Testis (tissue), 2 donors: ENCODE measurements at regions not wholly inside any gene's neighbourhood (a gene's known extent, or its start where the extent isn't known, plus 50 kb on each side); places are given as distances from the start of the nearest gene placed in this dataset.

Source experiments
- DNase-seq: peaks from one replicate; pipeline ENCODE4 v3.0.0-alpha.2; 2019
- H3K27ac ChIP-seq, 2 donors: fragments of 200-600 bp; sonication (generic); one replicate each; pipeline ENCODE4 v1.5.1; 2019
- H3K27me3 ChIP-seq: fragments of 200-600 bp; sonication (generic); one replicate; pipeline ENCODE4 v1.5.1; 2019
- H3K36me3 ChIP-seq: fragments of 200-600 bp; sonication (generic); one replicate; pipeline ENCODE4 v1.5.1; 2017; ENCODE audit warnings: low read depth; ENCODE audit errors: missing control alignments
- H3K4me1 ChIP-seq: fragments of 200-600 bp; sonication (generic); one replicate; pipeline ENCODE4 v1.5.1; 2019
- H3K4me3 ChIP-seq, 2 donors: fragments of 200-600 bp; sonication (generic); one replicate each; pipeline ENCODE4 v1.5.1; 2017 to 2019
- H3K9me3 ChIP-seq: fragments of 200-600 bp; sonication (generic); one replicate; pipeline ENCODE4 v1.5.1; 2017
- POLR2A ChIP-seq: fragments of 450-650 bp; IDR thresholded peaks from one replicate; pipeline ENCODE4 v1.6.1; 2017; ENCODE audit warnings: antibody characterized with exemption, mild to moderate bottlenecking, moderate library complexity
- WGBS, 2 donors: methylation state at CpG; one replicate each; pipeline ENCODE4 v1.1.5; 2018; 5-methylcytosine and 5-hydroxymethylcytosine counted together
- intact Hi-C: fragments of 100-400 bp; cut with DNase I; formaldehyde crosslinking; loops from one replicate; pipeline ENCODE4 v1.15.1; 2023; ENCODE audit warnings: low total_unique reads
- TF ChIP-seq, protein P1 (sequence below), 3 experiments: fragments of 450-650 bp in 2 of 3; fragments of 200-600 bp in 1 of 3; sonication (generic) in 1 of 3; IDR thresholded peaks; one replicate each; pipeline ENCODE4 v1.5.1; 2016 to 2019; ENCODE audit warnings: antibody characterized with exemption in 3 of 3, mild to moderate bottlenecking in 2 of 3, moderate library complexity in 1 of 3

GRCh38 chr2:187250137-187250536 is 197.9 kb downstream of the CALCRL start:
- Histone ChIP-seq H3K27me3 (no peaks in the 10 kb centered on the region), H3K9me3 (no peaks in the 10 kb centered on the region), H3K4me1 (no peaks in the 10 kb centered on the region), H3K4me3 (no peak overlapping the region), H3K36me3 (no peaks in the 10 kb centered on the region), H3K27ac (no peak overlapping the region)
- intact Hi-C loops = no loop called here
- TF ChIP-seq POLR2A = no peak
- TF ChIP-seq, protein P1, sequence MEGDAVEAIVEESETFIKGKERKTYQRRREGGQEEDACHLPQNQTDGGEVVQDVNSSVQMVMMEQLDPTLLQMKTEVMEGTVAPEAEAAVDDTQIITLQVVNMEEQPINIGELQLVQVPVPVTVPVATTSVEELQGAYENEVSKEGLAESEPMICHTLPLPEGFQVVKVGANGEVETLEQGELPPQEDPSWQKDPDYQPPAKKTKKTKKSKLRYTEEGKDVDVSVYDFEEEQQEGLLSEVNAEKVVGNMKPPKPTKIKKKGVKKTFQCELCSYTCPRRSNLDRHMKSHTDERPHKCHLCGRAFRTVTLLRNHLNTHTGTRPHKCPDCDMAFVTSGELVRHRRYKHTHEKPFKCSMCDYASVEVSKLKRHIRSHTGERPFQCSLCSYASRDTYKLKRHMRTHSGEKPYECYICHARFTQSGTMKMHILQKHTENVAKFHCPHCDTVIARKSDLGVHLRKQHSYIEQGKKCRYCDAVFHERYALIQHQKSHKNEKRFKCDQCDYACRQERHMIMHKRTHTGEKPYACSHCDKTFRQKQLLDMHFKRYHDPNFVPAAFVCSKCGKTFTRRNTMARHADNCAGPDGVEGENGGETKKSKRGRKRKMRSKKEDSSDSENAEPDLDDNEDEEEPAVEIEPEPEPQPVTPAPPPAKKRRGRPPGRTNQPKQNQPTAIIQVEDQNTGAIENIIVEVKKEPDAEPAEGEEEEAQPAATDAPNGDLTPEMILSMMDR (IDR thresholded peaks at IDR 0.05) = no peak
- DNase-seq = no peak

DNA sequence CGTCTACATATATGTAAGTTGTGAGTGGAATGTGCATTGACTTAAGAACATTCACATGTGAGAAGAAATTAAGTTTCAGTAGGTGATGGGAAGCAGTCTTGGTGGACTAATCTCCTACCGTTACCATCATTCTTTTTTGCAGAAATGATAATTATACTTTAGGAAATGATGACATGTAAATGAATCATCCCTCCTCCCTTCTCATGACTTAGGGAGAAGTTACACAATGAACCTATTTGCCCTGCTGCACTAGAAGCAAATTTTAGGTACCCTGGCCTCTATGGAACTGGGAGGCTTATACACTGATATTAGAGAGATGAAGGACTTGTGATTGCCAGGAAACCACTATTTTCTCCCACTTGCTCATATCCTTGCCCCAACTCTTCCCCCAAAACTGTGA is 214.2 kb downstream of the CALCRL start:
- intact Hi-C loops = no loop called here
- TF ChIP-seq, protein P1 (IDR thresholded peaks at IDR 0.05) = no peak
- no peak for TF ChIP-seq POLR2A
- Histone ChIP-seq H3K9me3 (no peaks in the 10 kb centered on the region), H3K4me1 (no peaks in the 10 kb centered on the region), H3K36me3 (no peaks in the 10 kb centered on the region), H3K27ac (no peak overlapping the region), H3K27me3 (no peaks in the 10 kb centered on the region), H3K4me3 (no peak overlapping the region)
- no peak for DNase-seq
- 94% methylated on average over 2 of the region's 2 CpGs for WGBS, 2 donors

DNA sequence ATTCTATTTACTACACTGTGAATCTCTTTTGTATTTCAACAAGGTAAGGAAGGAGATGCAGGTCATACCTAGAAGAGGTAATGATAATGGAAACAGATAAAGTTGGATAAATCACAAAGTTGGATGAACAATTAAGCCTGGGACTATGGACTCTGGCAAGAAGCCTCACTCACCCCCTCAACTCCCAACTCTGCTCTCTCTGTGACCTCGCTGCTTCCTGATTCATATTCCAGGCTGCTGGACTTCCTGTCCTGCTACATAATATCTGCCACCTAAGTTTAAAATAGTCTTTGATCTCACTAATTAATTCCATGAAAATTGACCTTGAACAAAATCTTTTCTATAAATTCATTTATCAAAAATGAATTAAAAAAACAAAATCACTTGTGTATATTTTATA is 215.3 kb downstream of the CALCRL start:
- Histone ChIP-seq H3K27ac (no peak overlapping the region), H3K4me1 (no peaks in the 10 kb centered on the region), H3K4me3 (no peak overlapping the region), H3K36me3 (no peaks in the 10 kb centered on the region), H3K9me3 (no peaks in the 10 kb centered on the region), H3K27me3 (no peaks in the 10 kb centered on the region)
- TF ChIP-seq, protein P1 (IDR thresholded peaks at IDR 0.05) = no peak
- no peak for TF ChIP-seq POLR2A
- intact Hi-C loops = no loop called here
- 86 to 97% methylated on average over 1 of the region's 1 CpG for WGBS, 2 donors
- DNase-seq = no peak

DNA sequence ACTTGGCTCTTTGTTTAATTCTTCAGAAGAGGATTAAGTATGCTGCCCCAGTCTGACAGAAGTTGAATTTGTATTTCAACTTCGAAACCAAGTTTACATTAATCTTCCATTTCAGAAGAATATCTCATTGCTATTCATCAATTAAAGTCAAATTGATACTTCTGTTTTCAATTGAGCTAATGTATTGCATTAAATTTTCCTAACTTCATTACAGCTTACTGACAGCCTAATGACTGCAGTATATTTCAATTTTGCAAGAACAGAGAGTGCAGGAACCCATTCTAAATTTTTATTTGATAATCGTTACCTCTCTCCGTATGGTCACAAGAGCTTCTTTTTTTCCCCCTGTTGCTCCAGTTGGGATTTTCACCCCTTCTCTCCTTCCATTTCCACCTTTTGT is 218.0 kb downstream of the CALCRL start:
- Histone ChIP-seq H3K27me3 (no peaks in the 10 kb centered on the region), H3K36me3 (no peaks in the 10 kb centered on the region), H3K9me3 (no peaks in the 10 kb centered on the region), H3K4me3 (no peak overlapping the region), H3K27ac (no peak overlapping the region), H3K4me1 (no peaks in the 10 kb centered on the region)
- intact Hi-C loops = no loop called here
- DNase-seq = no peak
- WGBS, 2 donors = 91 to 92% methylated on average over 3 of the region's 3 CpGs
- no peak for TF ChIP-seq POLR2A
- TF ChIP-seq, protein P1 (IDR thresholded peaks at IDR 0.05) = no peak

GRCh38 chr2:187228986-187229385 is 219.1 kb downstream of the CALCRL start:
- DNase-seq = no peak
- H3K27ac ChIP-seq = no peak overlapping the region
- no peak for TF ChIP-seq POLR2A
- TF ChIP-seq, protein P1 (IDR thresholded peaks at IDR 0.05) = no peak
- H3K4me1 ChIP-seq = no peaks in the 10 kb centered on the region
- no peak overlapping the region for H3K4me3 ChIP-seq
- no peaks in the 10 kb centered on the region for H3K27me3 ChIP-seq
- no peaks in the 10 kb centered on the region for H3K36me3 ChIP-seq
- WGBS, 2 donors = 45 to 60% methylated on average over 1 of the region's 1 CpG
- H3K9me3 ChIP-seq = no peaks in the 10 kb centered on the region
- intact Hi-C loops = no loop called here
